CD4-positive, alpha-beta T cell treated with Interleukin-4 for 4 hours (primary cell): ENCODE measurements at regions not wholly inside any gene's neighbourhood (a gene's known extent, or its start where the extent isn't known, plus 50 kb on each side); places are given as distances from the start of the nearest gene placed in this dataset.

Experiments used
- DNase-seq: peaks from one replicate; pipeline ENCODE4 v3.0.0-alpha.2; 2020

- DNase-seq = no peak
Observed at GRCh38 chr2:239776436-239777005, 248.6 kb downstream of the NDUFA10 start.

GRCh38 chr2:239775623-239776435 is 249.3 kb downstream of the NDUFA10 start:
- no peak for DNase-seq

- no peak for DNase-seq
Observed at GRCh38 chr2:239774933-239775622, 250.1 kb downstream of the NDUFA10 start.

- DNase-seq = no peak
Observed at GRCh38 chr2:239774142-239774462, 251.0 kb downstream of the NDUFA10 start.

- DNase-seq = no peak
Observed at GRCh38 chr2:239773228-239774141, 251.7 kb downstream of the NDUFA10 start.

- no peak for DNase-seq
Observed at GRCh38 chr2:239772721-239773120, 252.4 kb downstream of the NDUFA10 start.

- DNase-seq = no peak
Observed at GRCh38 chr2:239770246-239770639, 254.9 kb downstream of the NDUFA10 start.

- DNase-seq = no peak
Observed at GRCh38 chr2:239769554-239770245, 255.4 kb downstream of the NDUFA10 start.

GRCh38 chr2:239768907-239769553 is 256.1 kb downstream of the NDUFA10 start:
- DNase-seq = no peak

- no peak for DNase-seq
Observed at GRCh38 chr2:239768031-239768790, 256.9 kb downstream of the NDUFA10 start.

GRCh38 chr2:239767021-239767905 is 257.9 kb downstream of the NDUFA10 start:
- DNase-seq = no peak

GRCh38 chr2:239765911-239766310 is 259.2 kb downstream of the NDUFA10 start:
- no peak for DNase-seq

GRCh38 chr2:239765076-239765845 is 259.9 kb downstream of the NDUFA10 start:
- no peak for DNase-seq

GRCh38 chr2:239763433-239764097 is 261.6 kb downstream of the NDUFA10 start:
- no peak for DNase-seq

GRCh38 chr2:239762655-239763269 is 262.4 kb downstream of the NDUFA10 start:
- DNase-seq = no peak

GRCh38 chr2:239762106-239762505 is 263.0 kb downstream of the NDUFA10 start:
- DNase-seq = no peak

GRCh38 chr2:239760596-239760995 is 264.5 kb downstream of the NDUFA10 start:
- no peak for DNase-seq

GRCh38 chr2:239758279-239758877 is 266.8 kb downstream of the NDUFA10 start:
- no peak for DNase-seq
